H1 (cell line): ENCODE measurements at regions not wholly inside any gene's neighbourhood (a gene's known extent, or its start where the extent isn't known, plus 50 kb on each side); places are given as distances from the start of the nearest gene placed in this dataset.
"Not testable (repeated sequence)": the region's sequence is repeated elsewhere in the genome, so short reads cannot be mapped to it uniquely, and the experiment has no call there.

ENCODE experiments used
- CTCF ChIA-PET: fragments of 300-600 bp; sonication (Branson Sonifier 250); formaldehyde crosslinking; loops from one replicate; lab custom pipeline; 2021; ENCODE audit not compliant: partially characterized antibody; lab: Charles Lee
- POLR2A ChIA-PET: fragments of 300-600 bp; sonication (Branson Sonifier 250); formaldehyde crosslinking; loops from one replicate; lab custom pipeline; 2021; ENCODE audit warnings: inconsistent platforms; ENCODE audit not compliant: partially characterized antibody; lab: Charles Lee
- DNase-seq, 2 experiments: peaks; one replicate each; pipeline versions ENCODE4 v3.0.0 to v3.0.0-alpha.2; 2010 to 2022; ENCODE audit warnings: low spot score in 2 of 2, low read depth in 1 of 2, mixed read lengths in 1 of 2
- FAIRE-seq: peaks from 2 replicates; lab custom pipeline; 2011; peaks lifted over from hg19 to GRCh38; lab: Jason Lieb, UNC
- H2AFZ ChIP-seq: 2 replicates; pipeline ENCODE4 v1.8.1; 2012; ENCODE audit warnings: low read length, inconsistent platforms
- H2AK5ac ChIP-seq: 2 replicates; pipeline ENCODE4 v1.6.1; 2013; ENCODE audit warnings: low read depth, low read length
- H2BK120ac ChIP-seq: replicated peaks from 2 replicates; pipeline ENCODE3; 2013; ENCODE audit warnings: low read depth, low read length, inconsistent platforms
- H2BK12ac ChIP-seq: 2 replicates; pipeline ENCODE4 v1.6.1; 2013; ENCODE audit warnings: low read depth, low read length
- H2BK15ac ChIP-seq: 2 replicates; pipeline ENCODE4 v1.6.1; 2013; ENCODE audit warnings: low read length
- H2BK20ac ChIP-seq: 2 replicates; pipeline ENCODE4 v1.6.1; 2013; ENCODE audit warnings: low read length
- H2BK5ac ChIP-seq: 2 replicates; pipeline ENCODE4 v1.6.1; 2013; ENCODE audit warnings: low read depth, low read length
- H3K14ac ChIP-seq: 2 replicates; pipeline ENCODE4 v1.6.1; 2013; ENCODE audit warnings: inconsistent platforms; ENCODE audit not compliant: insufficient read length
- H3K18ac ChIP-seq: 2 replicates; pipeline ENCODE4 v1.6.1; 2013; ENCODE audit warnings: low read length; ENCODE audit errors: extremely low read depth
- H3K23ac ChIP-seq: 2 replicates; pipeline ENCODE4 v1.6.1; 2013; ENCODE audit warnings: inconsistent platforms; ENCODE audit not compliant: insufficient read length
- H3K23me2 ChIP-seq: 2 replicates; pipeline ENCODE4 v1.6.1; 2013; ENCODE audit warnings: low read depth, low read length
- H3K27ac ChIP-seq: 2 replicates; pipeline ENCODE4 v1.6.1; 2011; ENCODE audit warnings: low read depth, low read length, inconsistent platforms
- H3K27me3 ChIP-seq, 4 experiments: replicated peaks in 1 of 4; 1 replicate in 1 of 4; 2 replicates in 3 of 4; pipeline versions ENCODE4 v1.6.1 to v1.8.1; 2011 to 2013; ENCODE audit warnings: low read length in 3 of 4, mild to moderate bottlenecking in 3 of 4, inconsistent platforms in 2 of 4, mixed read lengths in 2 of 4, moderate library complexity in 1 of 4; ENCODE audit not compliant: control insufficient read depth in 3 of 4, insufficient read depth in 3 of 4; ENCODE audit errors: extremely low read depth in 1 of 4
- H3K36me3 ChIP-seq, 4 experiments: 2 replicates each; pipeline versions ENCODE4 v1.6.1 to v1.8.1; 2011 to 2013; ENCODE audit warnings: mild to moderate bottlenecking in 4 of 4, low read length in 3 of 4, moderate library complexity in 2 of 4, control low read depth in 1 of 4, inconsistent platforms in 1 of 4; ENCODE audit not compliant: insufficient read depth in 4 of 4, control insufficient read depth in 2 of 4
- H3K4ac ChIP-seq: replicated peaks from 2 replicates; pipeline ENCODE3; 2013; ENCODE audit warnings: low read length, low read depth, mixed read lengths, inconsistent platforms; ENCODE audit not compliant: insufficient read length
- H3K4me1 ChIP-seq, 4 experiments: replicated peaks in 1 of 4; 1 replicate in 1 of 4; 2 replicates in 3 of 4; pipeline versions ENCODE4 v1.6.1 to v1.8.1; 2011 to 2013; ENCODE audit warnings: low read length in 3 of 4, inconsistent platforms in 2 of 4, mixed read lengths in 1 of 4; ENCODE audit not compliant: insufficient read depth in 4 of 4, control insufficient read depth in 3 of 4
- H3K4me2 ChIP-seq, 2 experiments: 2 replicates each; pipeline versions ENCODE4 v1.6.1 to v1.8.1; 2011 to 2013; ENCODE audit warnings: low read depth in 2 of 2, low read length in 2 of 2, control low read depth in 1 of 2, inconsistent platforms in 1 of 2, mild to moderate bottlenecking in 1 of 2; ENCODE audit not compliant: insufficient read depth in 1 of 2
- H3K4me3 ChIP-seq, 4 experiments: fragments of 200-600, 300-600 bp in 1 of 4; sonication (generic), shearing (Covaris generic), sonication (Bioruptor Twin) in 1 of 4; 2 replicates each; pipeline versions ENCODE4 v1.5.1 to v1.8.1; 2011 to 2016; ENCODE audit warnings: low read length in 4 of 4, low read depth in 3 of 4, control low read depth in 2 of 4, inconsistent platforms in 2 of 4, mild to moderate bottlenecking in 2 of 4, mixed read lengths in 1 of 4, moderate library complexity in 1 of 4; ENCODE audit not compliant: insufficient read depth in 2 of 4; ENCODE audit errors: extremely low read depth in 1 of 4
- H3K56ac ChIP-seq: replicated peaks from 2 replicates; pipeline ENCODE3; 2013; ENCODE audit warnings: low read depth, mild to moderate bottlenecking, mixed read lengths, low read length, inconsistent platforms; ENCODE audit not compliant: insufficient read length
- H3K79me1 ChIP-seq: 2 replicates; pipeline ENCODE4 v1.6.1; 2013; ENCODE audit warnings: low read depth, low read length, control low read depth
- H3K79me2 ChIP-seq, 2 experiments: 2 replicates each; pipeline versions ENCODE4 v1.6.1 to v1.8.1; 2012 to 2013; ENCODE audit warnings: low read length in 2 of 2, mild to moderate bottlenecking in 2 of 2, inconsistent platforms in 1 of 2; ENCODE audit not compliant: insufficient read depth in 2 of 2, control insufficient read depth in 1 of 2
- H3K9ac ChIP-seq, 4 experiments: replicated peaks in 1 of 4; 1 replicate in 1 of 4; 2 replicates in 3 of 4; pipeline versions ENCODE4 v1.6.1 to v1.8.1; 2011 to 2013; ENCODE audit warnings: low read depth in 3 of 4, low read length in 3 of 4, control low read depth in 2 of 4, mild to moderate bottlenecking in 2 of 4, moderate library complexity in 2 of 4, inconsistent platforms in 1 of 4; ENCODE audit errors: extremely low read depth in 1 of 4
- H3K9me3 ChIP-seq, 2 experiments: 2 replicates each; pipeline versions ENCODE4 v1.6.1 to v1.8.1; 2012 to 2013; ENCODE audit warnings: mild to moderate bottlenecking in 2 of 2, moderate library complexity in 2 of 2, control low read depth in 1 of 2, inconsistent platforms in 1 of 2, low read depth in 1 of 2, low read length in 1 of 2, mixed read lengths in 1 of 2; ENCODE audit not compliant: insufficient read depth in 2 of 2
- H4K20me1 ChIP-seq, 2 experiments: replicated peaks in 1 of 2; 2 replicates each; pipeline versions ENCODE3 to v1.8.1; 2011 to 2013; ENCODE audit warnings: inconsistent platforms in 2 of 2, low read length in 2 of 2, mild to moderate bottlenecking in 1 of 2; ENCODE audit not compliant: insufficient read depth in 2 of 2, control insufficient read depth in 1 of 2
- H4K5ac ChIP-seq: 2 replicates; pipeline ENCODE4 v1.6.1; 2013; ENCODE audit warnings: low read length, low read depth, mixed read lengths, inconsistent platforms; ENCODE audit not compliant: insufficient read length
- H4K8ac ChIP-seq: 2 replicates; pipeline ENCODE4 v1.8.0; 2013; ENCODE audit warnings: mild to moderate bottlenecking, moderate library complexity, low read length, inconsistent platforms; ENCODE audit not compliant: insufficient read depth; ENCODE audit errors: extremely low read depth
- H4K91ac ChIP-seq: replicated peaks from 2 replicates; pipeline ENCODE3; 2013; ENCODE audit warnings: low read length, mixed read lengths, inconsistent platforms; ENCODE audit not compliant: insufficient read length
- WGBS, 2 experiments: shearing (Covaris generic) in 1 of 2; methylation state at CpG; one replicate each; pipeline versions ENCODE4 v1.1.6 to v1.1.7; 2013 to 2015; ENCODE audit warnings: low lambda C conversion rate in 2 of 2, mixed read lengths in 2 of 2, inconsistent platforms in 1 of 2, low coverage in 1 of 2, missing lambda C conversion rate in 1 of 2; ENCODE audit not compliant: insufficient replicate concordance in 2 of 2, insufficient coverage in 1 of 2, insufficient read length in 1 of 2; ENCODE audit errors: extremely low coverage in 1 of 2, missing lambda C conversion rate in 1 of 2; 5-methylcytosine and 5-hydroxymethylcytosine counted together

DNA sequence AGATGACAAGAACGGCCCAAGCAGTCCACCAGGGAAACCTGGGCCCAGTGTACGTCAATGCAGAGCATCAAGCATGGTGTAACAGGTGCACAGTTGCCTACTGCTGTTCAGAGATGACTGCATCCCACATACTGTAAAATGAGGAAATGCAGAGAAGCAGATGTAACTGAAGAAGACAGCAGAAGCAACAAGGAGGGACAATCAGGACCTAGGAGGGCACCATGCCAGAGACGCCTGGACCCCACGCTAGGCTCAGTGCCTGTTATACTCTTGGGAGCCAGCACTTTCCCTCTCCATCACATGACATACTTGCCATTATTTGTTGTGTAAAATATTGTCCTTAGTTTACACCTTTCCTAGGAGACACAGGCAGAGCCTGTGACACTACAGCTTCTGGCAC is 57.6 kb upstream of the ZNG1F start:
- not testable (repeated sequence) for H3K4me2 ChIP-seq, H4K8ac ChIP-seq, H3K23me2 ChIP-seq

More for the DNA sequence above, 57.6 kb upstream of the ZNG1F start:
- H3K4me3 ChIP-seq, H2BK20ac ChIP-seq, H4K91ac ChIP-seq, POLR2A ChIA-PET, H3K36me3 ChIP-seq, H3K23ac ChIP-seq, H3K14ac ChIP-seq, H3K79me1 ChIP-seq, H2BK5ac ChIP-seq, H2AFZ ChIP-seq, H4K20me1 ChIP-seq, H3K79me2 ChIP-seq, H3K27ac ChIP-seq, CTCF ChIA-PET, H2BK12ac ChIP-seq, H2BK120ac ChIP-seq, H4K5ac ChIP-seq, H3K18ac ChIP-seq, FAIRE-seq, H3K56ac ChIP-seq, H3K4ac ChIP-seq, DNase-seq, H2AK5ac ChIP-seq, H2BK15ac ChIP-seq, H3K4me1 ChIP-seq, H3K27me3 ChIP-seq, H3K9ac ChIP-seq: not testable (repeated sequence)
- H3K9me3 ChIP-seq = peaks cover 11 to 27% of the 10 kb centered on the region in 2 experiments; a peak in 3 of 4 replicates
- 89% methylated on average over 4 of the region's 4 CpGs; no CpG with 5 or more reads in 1 of the 2 experiments for WGBS, 2 experiments
